MCF 10A (cell line): ENCODE measurements at regions not wholly inside any gene's neighbourhood (a gene's known extent, or its start where the extent isn't known, plus 50 kb on each side); places are given as distances from the start of the nearest gene placed in this dataset.

Experiments
- BruUV-seq: library from RNA; stranded (reverse); fragments of 400-500 nt; replicated peaks from 2 replicates; lab custom pipeline; 2021; lab: Mats Ljungman, UMichigan
- CTCF ChIA-PET: fragments of 300-600 bp; sonication (Branson Sonifier 250); formaldehyde crosslinking; extraction: SDS; loops from one replicate; lab custom pipeline; 2021; ENCODE audit warnings: antibody characterized with exemption, inconsistent platforms; lab: Yijun Ruan, JAX
- POLR2A ChIA-PET: fragments of 300-600, 350-650 bp; sonication (Branson Sonifier 250); formaldehyde crosslinking; extraction: SDS; loops from one replicate; lab custom pipeline; 2020; ENCODE audit warnings: antibody characterized with exemption, inconsistent platforms; lab: Yijun Ruan, JAX
- DNase-seq: peaks from one replicate; pipeline ENCODE4 v3.0.0-alpha.2; 2018; ENCODE audit not compliant: unreplicated experiment
- H3K27ac Mint-ChIP-seq: one replicate; pipeline ENCODE4 v1.8.0; 2022; ENCODE audit warnings: mild to moderate bottlenecking, low read depth, mixed read lengths; ENCODE audit not compliant: unreplicated experiment
- H3K27me3 Mint-ChIP-seq: one replicate; pipeline ENCODE4 v1.8.0; 2022; ENCODE audit warnings: mixed read lengths; ENCODE audit not compliant: insufficient read depth, unreplicated experiment
- H3K36me3 Mint-ChIP-seq: one replicate; pipeline ENCODE4 v1.8.0; 2022; ENCODE audit warnings: mild to moderate bottlenecking, moderate library complexity, mixed read lengths; ENCODE audit not compliant: insufficient read depth, unreplicated experiment
- H3K4me1 Mint-ChIP-seq: one replicate; pipeline ENCODE4 v1.8.0; 2022; ENCODE audit warnings: mixed read lengths; ENCODE audit not compliant: insufficient read depth, unreplicated experiment
- H3K4me3 Mint-ChIP-seq: one replicate; pipeline ENCODE4 v1.8.0; 2022; ENCODE audit warnings: mild to moderate bottlenecking, moderate library complexity, mixed read lengths; ENCODE audit not compliant: unreplicated experiment
- H3K9me3 Mint-ChIP-seq: one replicate; pipeline ENCODE4 v1.8.0; 2022; ENCODE audit warnings: mixed read lengths; ENCODE audit not compliant: unreplicated experiment
- CTCF ChIP-seq: fragments of 200-600 bp; IDR thresholded peaks from one replicate; pipeline ENCODE4 v1.8.0; 2022; ENCODE audit warnings: antibody characterized with exemption, mild to moderate bottlenecking; ENCODE audit not compliant: unreplicated experiment
- intact Hi-C: fragments of 100-400 bp; cut with micrococcal nuclease; formaldehyde crosslinking; loops from 2 replicates; pipeline ENCODE4 v1.14.1; 2022

DNA sequence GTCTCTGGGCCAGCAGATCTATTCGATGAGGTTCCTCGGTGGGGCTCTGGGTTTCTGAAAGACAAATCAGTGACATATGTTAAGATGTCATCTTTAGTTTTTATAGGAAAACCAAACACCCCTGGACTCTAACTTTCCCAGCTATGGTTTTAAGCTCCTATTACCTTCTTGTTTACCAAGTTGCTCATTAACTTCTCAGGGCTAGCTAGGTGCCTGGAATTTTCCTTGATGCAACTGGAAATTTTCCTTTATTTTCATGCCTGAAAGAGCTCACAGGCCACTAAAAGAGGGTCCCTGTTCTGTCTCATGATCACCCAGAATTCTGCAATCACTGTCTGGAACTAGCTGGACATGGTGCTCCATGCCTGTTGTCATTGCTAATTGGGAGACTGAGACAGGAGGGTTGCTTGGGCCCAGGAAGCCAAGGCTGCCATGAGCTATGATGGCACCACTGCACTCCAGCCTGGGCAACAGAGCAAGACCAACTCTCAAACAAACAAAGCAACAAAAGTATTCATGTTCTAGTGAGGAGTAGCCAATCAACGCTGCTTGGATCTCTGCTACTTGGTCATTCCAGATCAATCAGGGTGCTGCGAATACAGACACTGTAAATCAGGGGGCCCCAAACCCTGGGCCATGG lies 1173.5 kb upstream of the AUTS2 start:
- no TSS peak for BruUV-seq
- ChIA-PET CTCF (no interaction called here), POLR2A (no interaction called here)
- H3K36me3 Mint-ChIP-seq: peaks cover 6% of the 10 kb centered on the region
- H3K4me3 Mint-ChIP-seq: no peak overlapping the region
- peaks cover 30% of the 10 kb centered on the region for H3K9me3 Mint-ChIP-seq
- no peak for TF ChIP-seq CTCF
- intact Hi-C loops: no loop called here
- H3K4me1 Mint-ChIP-seq: no peaks in the 10 kb centered on the region
- H3K27me3 Mint-ChIP-seq: no peaks in the 10 kb centered on the region
- DNase-seq: no peak
- no peak overlapping the region for H3K27ac Mint-ChIP-seq

GRCh38 chr7:68425377-68425776 lies 1172.9 kb upstream of the AUTS2 start:
- Mint-ChIP-seq H3K4me3 (no peak overlapping the region), H3K9me3 (peaks cover 24% of the 10 kb centered on the region)

DNA sequence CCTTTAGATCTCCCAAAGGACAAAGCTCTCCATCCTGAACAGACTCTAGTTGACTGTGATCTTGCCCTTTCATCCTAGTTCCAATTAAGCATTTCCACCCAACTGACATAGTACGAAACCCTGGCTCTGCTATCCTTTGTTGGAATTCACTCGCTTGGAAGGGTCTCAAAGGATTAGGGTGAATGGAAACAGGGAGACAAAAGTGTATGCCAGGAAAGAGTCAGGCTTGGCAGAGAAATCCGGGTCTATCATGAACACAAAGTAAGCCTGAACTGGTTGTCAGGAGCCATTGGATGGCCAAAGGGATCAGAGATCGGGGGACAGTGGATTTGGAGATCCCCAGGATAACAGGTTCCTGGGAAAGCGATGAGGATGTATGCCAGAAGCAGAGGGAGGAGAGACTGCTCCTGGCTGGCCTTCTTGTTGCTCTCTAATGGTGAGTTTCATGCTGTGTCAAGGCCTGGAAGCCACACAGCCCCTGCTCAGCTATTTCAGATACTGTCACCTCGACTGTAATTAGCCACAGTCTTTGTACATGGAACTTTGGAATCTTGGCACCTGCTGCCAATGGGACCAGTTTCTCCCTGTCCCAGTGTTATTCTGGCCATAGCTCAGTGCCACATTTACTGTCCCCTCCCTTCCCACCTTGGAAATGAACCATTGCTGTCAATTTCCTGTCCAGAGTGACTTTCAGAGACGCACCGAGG lies 1168.7 kb upstream of the AUTS2 start:
- ChIA-PET POLR2A (no interaction called here), CTCF (interaction anchor here (0.6 kb wide), 1 partner anchor 528 kb away, joined by 3 read pairs; no protein-coding TSS in a partner anchor)
- DNase-seq: no peak
- intact Hi-C loops: no loop called here
- Mint-ChIP-seq H3K27ac (no peak overlapping the region), H3K9me3 (peaks cover 36% of the 10 kb centered on the region), H3K27me3 (no peaks in the 10 kb centered on the region), H3K4me1 (no peaks in the 10 kb centered on the region), H3K4me3 (no peak overlapping the region), H3K36me3 (no peaks in the 10 kb centered on the region)
- no peak for TF ChIP-seq CTCF
- no TSS peak for BruUV-seq

More at GRCh38 chr7:68425377-68425776, 1172.9 kb upstream of the AUTS2 start:
- no peaks in the 10 kb centered on the region for H3K27me3 Mint-ChIP-seq
- no peak for TF ChIP-seq CTCF
- H3K4me1 Mint-ChIP-seq: no peaks in the 10 kb centered on the region
- DNase-seq: no peak
- H3K36me3 Mint-ChIP-seq: peaks cover 6% of the 10 kb centered on the region
- CTCF ChIA-PET: no interaction called here
- POLR2A ChIA-PET: no interaction called here
- no peak overlapping the region for H3K27ac Mint-ChIP-seq
- no TSS peak for BruUV-seq
- intact Hi-C loops: no loop called here

DNA sequence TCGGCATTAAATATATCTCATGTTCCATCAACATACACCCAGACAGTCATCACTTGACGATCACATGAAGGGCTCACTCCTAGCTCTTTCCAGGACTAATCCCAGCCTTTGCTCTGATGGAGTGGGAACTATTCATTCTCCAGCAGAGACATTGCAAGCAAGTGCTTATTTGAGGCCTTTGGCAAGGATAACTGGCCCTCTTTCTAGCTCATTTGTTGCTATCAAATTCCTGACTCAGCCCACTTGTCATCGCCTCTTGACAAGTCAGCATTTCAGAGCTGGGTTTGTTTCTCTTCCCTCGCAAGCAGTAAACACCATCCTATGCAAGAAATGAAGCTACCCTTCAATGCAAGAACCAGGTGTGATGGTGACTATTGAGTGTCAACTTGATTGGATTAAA lies 1165.7 kb upstream of the AUTS2 start:
- no peak overlapping the region for H3K27ac Mint-ChIP-seq
- no peak for DNase-seq
- intact Hi-C loops: no loop called here
- no peak overlapping the region for H3K4me3 Mint-ChIP-seq
- no peaks in the 10 kb centered on the region for H3K27me3 Mint-ChIP-seq
- TF ChIP-seq CTCF: no peak
- ChIA-PET POLR2A (no interaction called here), CTCF (no interaction called here)
- peaks cover 33% of the 10 kb centered on the region for H3K9me3 Mint-ChIP-seq
- no TSS peak for BruUV-seq
- H3K4me1 Mint-ChIP-seq: no peaks in the 10 kb centered on the region
- H3K36me3 Mint-ChIP-seq: no peaks in the 10 kb centered on the region
